ENCODE measurements at regions not wholly inside any gene's neighbourhood (a gene's known extent, or its start where the extent isn't known, plus 50 kb on each side); places are given as distances from the start of the nearest gene placed in this dataset.

- 0 out of 2 replicates have a peak, but pooled peaks cover 2% of the 10 kb centered on the region for H3K9me3 ChIP-seq (ENCODE audit: insufficient read depth, low read length)
- no peaks in the 10 kb centered on the region for H3K79me2 ChIP-seq (ENCODE audit: low read length)
- H3K27me3 ChIP-seq (ENCODE audit: low read depth, low read length): no peaks in the 10 kb centered on the region
- TF ChIP-seq CTCF (IDR thresholded peaks at IDR 0.05; ENCODE audit: low read depth, low read length) (no peak), EZH2phosphoT487 (IDR thresholded peaks at IDR 0.05; ENCODE audit: low read depth) (no peak)
- H2AFZ ChIP-seq (ENCODE audit: low read depth, low read length): no peak overlapping the region
- no peak overlapping the region for H3K4me3 ChIP-seq (ENCODE audit: low read length)
- H4K20me1 ChIP-seq (ENCODE audit: insufficient read depth, low read length): no peaks in the 10 kb centered on the region
- H3K27ac ChIP-seq (ENCODE audit: low read length): no peak overlapping the region
- no peak overlapping the region for H3K4me2 ChIP-seq (ENCODE audit: low read length)
- H3K9ac ChIP-seq (ENCODE audit: low read length): no peak overlapping the region
- no peaks in the 10 kb centered on the region for H3K36me3 ChIP-seq (replicated peaks; ENCODE audit: low read depth, low read length)
- no peaks in the 10 kb centered on the region for H3K4me1 ChIP-seq (ENCODE audit: low read length)
Observed at GRCh38 chr18:73482901-73483300, 615.1 kb upstream of the NETO1 start.

- Histone ChIP-seq H3K79me2 (ENCODE audit: low read length) (no peaks in the 10 kb centered on the region), H3K27me3 (ENCODE audit: low read depth, low read length) (no peaks in the 10 kb centered on the region), H3K36me3 (replicated peaks; ENCODE audit: low read depth, low read length) (no peaks in the 10 kb centered on the region), H4K20me1 (ENCODE audit: insufficient read depth, low read length) (no peaks in the 10 kb centered on the region), H3K9me3 (ENCODE audit: insufficient read depth, low read length) (0 out of 2 replicates have a peak, but pooled peaks cover 3% of the 10 kb centered on the region), H2AFZ (ENCODE audit: low read depth, low read length) (no peak overlapping the region), H3K9ac (ENCODE audit: low read length) (no peak overlapping the region), H3K4me1 (ENCODE audit: low read length) (no peaks in the 10 kb centered on the region), H3K27ac (ENCODE audit: low read length) (no peak overlapping the region), H3K4me3 (ENCODE audit: low read length) (no peak overlapping the region), H3K4me2 (ENCODE audit: low read length) (no peak overlapping the region)
- TF ChIP-seq EZH2phosphoT487 (IDR thresholded peaks at IDR 0.05; ENCODE audit: low read depth) (no peak), CTCF (IDR thresholded peaks at IDR 0.05; ENCODE audit: low read depth, low read length) (no peak)
Observed at GRCh38 chr18:73479477-73479876, 611.7 kb upstream of the NETO1 start.

- H3K4me3 ChIP-seq (ENCODE audit: low read length): no peak overlapping the region
- no peak overlapping the region for H3K27ac ChIP-seq (ENCODE audit: low read length)
- H3K9me3 ChIP-seq (ENCODE audit: insufficient read depth, low read length): 0 out of 2 replicates have a peak, but pooled peaks cover 3% of the 10 kb centered on the region
- TF ChIP-seq CTCF (IDR thresholded peaks at IDR 0.05; ENCODE audit: low read depth, low read length) (no peak), EZH2phosphoT487 (IDR thresholded peaks at IDR 0.05; ENCODE audit: low read depth) (no peak)
- no peaks in the 10 kb centered on the region for H3K27me3 ChIP-seq (ENCODE audit: low read depth, low read length)
- H3K9ac ChIP-seq (ENCODE audit: low read length): no peak overlapping the region
- no peak overlapping the region for H2AFZ ChIP-seq (ENCODE audit: low read depth, low read length)
- no peaks in the 10 kb centered on the region for H3K79me2 ChIP-seq (ENCODE audit: low read length)
- no peaks in the 10 kb centered on the region for H3K4me1 ChIP-seq (ENCODE audit: low read length)
- H3K4me2 ChIP-seq (ENCODE audit: low read length): no peak overlapping the region
- no peaks in the 10 kb centered on the region for H4K20me1 ChIP-seq (ENCODE audit: insufficient read depth, low read length)
- no peaks in the 10 kb centered on the region for H3K36me3 ChIP-seq (replicated peaks; ENCODE audit: low read depth, low read length)
Observed at GRCh38 chr18:73478191-73478590, 610.4 kb upstream of the NETO1 start.

- Histone ChIP-seq H4K20me1 (ENCODE audit: insufficient read depth, low read length) (no peaks in the 10 kb centered on the region), H3K4me2 (ENCODE audit: low read length) (no peak overlapping the region), H2AFZ (ENCODE audit: low read depth, low read length) (no peak overlapping the region), H3K36me3 (replicated peaks; ENCODE audit: low read depth, low read length) (no peaks in the 10 kb centered on the region), H3K79me2 (ENCODE audit: low read length) (no peaks in the 10 kb centered on the region), H3K9ac (ENCODE audit: low read length) (no peak overlapping the region), H3K4me3 (ENCODE audit: low read length) (no peak overlapping the region), H3K9me3 (ENCODE audit: insufficient read depth, low read length) (0 out of 2 replicates have a peak, but pooled peaks cover 3% of the 10 kb centered on the region), H3K4me1 (ENCODE audit: low read length) (no peaks in the 10 kb centered on the region), H3K27me3 (ENCODE audit: low read depth, low read length) (no peaks in the 10 kb centered on the region), H3K27ac (ENCODE audit: low read length) (no peak overlapping the region)
- TF ChIP-seq CTCF (IDR thresholded peaks at IDR 0.05; ENCODE audit: low read depth, low read length) (no peak), EZH2phosphoT487 (IDR thresholded peaks at IDR 0.05; ENCODE audit: low read depth) (no peak)
Observed at GRCh38 chr18:73476031-73476430, 608.2 kb upstream of the NETO1 start.

Data from OCI-LY3 (cell line).